HL-60/S4 treated with phorbol 12-myristate 13-acetate at 8.2 ng/mL for 4 days and 3 days (cell line): ENCODE measurements at regions not wholly inside any gene's neighbourhood (a gene's known extent, or its start where the extent isn't known, plus 50 kb on each side); places are given as distances from the start of the nearest gene placed in this dataset.

ENCODE experiments used
- in situ Hi-C: fragments of 300-500 bp; cut with MboI; formaldehyde crosslinking; loops from 2 replicates; pipeline ENCODE4 v1.15.0; 2022; ENCODE audit warnings: low sequenced_read_pairs

DNA sequence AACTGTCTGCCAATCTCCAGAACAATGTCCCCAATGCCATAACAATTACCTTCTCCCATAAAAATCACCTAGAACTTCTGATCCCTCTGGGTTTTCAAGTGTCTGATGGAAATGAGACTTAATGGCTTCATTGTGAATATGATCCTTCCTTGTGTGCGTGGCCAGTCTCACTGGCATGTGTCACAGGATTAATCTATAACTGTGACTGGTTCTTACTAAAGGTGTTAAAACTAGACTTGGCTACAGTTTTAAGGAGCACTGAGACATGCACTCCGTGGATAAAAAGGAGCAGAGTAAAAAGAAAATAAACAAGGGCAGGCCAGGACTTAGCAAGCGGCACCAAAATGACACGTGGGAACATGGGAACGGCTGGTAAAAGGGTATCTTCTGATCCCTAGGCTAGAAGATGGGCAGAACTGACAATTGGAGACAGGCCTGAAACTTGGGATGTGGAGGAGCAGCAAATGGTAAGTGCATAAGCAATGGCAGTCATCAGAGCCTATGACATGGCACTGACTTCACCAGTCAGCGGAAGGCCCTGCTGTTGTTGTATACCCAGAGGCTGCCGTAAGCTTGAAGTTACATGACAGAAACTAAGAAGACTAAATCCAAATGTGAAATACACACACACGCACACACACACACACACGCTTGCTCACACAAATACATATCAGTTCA lies 256.6 kb upstream of the NOCT start:
- in situ Hi-C loops, result no loop called here

DNA sequence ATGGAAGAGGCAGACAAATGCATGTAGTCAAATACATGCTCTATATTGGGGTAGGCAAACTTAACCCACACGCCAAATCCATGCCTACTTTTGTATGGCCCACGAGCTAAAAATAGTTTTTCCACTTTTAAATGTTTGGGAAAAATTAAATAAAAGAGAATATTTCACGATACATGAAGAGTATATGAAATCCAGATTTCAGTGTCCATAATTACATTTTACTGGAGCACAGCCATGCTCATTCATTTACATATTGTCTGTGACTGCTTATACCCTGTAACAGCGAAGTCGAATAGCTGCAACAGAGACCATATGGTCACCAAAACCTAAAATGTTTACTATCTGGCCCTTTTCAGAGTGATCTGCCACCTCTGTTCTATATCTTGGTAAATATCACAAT lies 257.4 kb upstream of the NOCT start:
- in situ Hi-C loops, result no loop called here

DNA sequence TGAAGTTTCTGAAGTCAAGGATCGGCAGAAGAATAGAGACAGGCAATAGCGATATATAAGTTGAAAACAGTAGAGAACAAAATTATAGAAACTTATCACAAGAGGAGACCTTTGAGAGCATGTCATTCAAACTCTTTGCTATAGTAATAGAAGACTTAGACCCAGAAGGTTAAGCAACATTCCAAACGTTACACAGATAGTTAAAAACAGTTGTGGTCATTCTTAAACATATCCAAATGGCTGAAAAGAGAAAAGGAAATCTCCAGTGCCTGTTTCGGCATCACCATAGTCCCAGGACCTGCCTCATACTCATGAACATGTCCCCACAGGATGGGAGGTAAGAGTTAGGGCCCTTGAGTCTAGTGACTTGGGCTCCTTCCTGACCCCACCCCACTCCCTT lies 258.1 kb upstream of the NOCT start:
- in situ Hi-C loops, result no loop called here

DNA sequence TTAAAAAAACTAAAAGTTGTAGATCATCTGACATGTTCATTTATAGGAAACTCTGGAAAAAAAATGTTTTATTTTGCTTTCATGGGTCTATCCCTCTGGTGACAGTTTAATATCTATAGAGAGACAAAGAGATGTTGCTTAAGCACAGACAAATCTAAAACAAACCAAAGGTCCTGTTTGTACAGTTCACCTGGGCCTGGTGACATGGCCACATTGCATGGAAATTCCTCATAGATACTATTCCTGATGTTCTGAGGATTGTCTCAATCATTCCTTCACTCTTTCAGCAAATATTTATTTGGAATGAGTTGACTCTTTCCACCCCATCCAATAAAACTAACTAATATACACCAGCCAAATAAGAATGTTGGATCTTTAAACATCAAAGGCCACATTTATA lies 259.1 kb upstream of the NOCT start:
- in situ Hi-C loops, result no loop called here

DNA sequence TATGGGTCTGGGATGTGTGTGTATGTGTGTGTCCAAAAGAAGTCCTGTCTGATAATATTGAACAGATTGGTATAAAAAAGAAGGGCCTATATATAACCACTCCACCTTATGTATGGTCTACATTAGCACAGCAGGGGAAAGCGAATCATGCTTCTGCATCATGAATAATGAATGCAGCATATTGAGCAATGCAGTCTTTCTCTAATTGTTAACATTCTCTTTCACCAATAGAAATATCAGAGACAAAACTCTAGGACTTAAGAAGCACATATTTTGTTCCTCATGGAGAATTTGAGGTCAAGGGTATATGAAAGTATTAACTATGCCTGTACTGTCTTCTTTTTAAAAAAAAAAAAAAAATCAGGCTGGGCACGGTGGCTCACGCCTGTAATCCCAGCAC lies 264.3 kb upstream of the NOCT start:
- in situ Hi-C loops, result no loop called here

DNA sequence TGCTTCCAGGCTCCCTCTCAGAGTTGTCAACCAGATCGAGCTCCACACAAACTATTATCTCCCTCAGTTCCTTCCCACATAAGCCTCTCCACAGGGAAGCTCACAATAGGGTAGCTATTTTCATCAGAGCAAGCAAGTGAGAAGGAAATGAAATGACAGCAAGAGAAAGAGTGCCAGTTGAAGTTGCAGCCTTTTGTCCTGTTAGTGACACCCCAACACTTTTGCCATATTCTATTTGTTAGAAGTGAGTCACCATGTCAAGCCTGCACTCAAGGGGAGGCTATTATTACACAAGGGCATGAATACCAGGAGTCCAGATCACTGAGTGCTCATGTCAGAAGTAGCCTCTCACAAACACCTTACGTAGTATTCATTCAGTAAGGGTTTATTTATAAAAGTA lies 266.3 kb upstream of the NOCT start:
- in situ Hi-C loops, result no loop called here

DNA sequence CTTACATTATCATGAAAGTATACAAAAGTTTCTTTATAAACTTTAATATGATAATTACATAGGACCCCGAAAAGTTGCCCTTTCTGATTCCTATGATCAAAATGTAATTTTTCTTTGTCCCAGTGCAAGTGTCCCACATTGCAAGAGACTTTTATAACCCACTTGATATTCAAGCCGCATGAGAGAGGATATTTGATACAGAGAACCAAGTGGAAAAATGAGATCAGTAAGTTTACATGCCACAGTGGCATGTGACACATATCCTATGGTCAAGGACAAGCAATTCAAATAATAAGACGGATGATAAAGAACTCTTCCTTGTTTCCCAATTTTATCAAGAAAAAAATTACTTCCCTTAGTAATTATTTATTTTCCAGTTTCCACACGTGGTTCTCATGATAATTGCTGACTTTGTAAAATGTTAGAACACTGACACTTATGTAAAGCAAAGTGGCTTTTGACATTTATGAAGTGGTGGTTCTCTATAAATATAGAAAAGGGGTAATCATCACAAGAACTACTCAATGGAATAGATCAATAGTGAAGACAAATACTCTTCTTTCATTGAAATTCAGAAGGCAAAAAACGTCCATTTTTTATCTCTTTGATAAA lies 273.7 kb upstream of the NOCT start:
- in situ Hi-C loops, result no loop called here

DNA sequence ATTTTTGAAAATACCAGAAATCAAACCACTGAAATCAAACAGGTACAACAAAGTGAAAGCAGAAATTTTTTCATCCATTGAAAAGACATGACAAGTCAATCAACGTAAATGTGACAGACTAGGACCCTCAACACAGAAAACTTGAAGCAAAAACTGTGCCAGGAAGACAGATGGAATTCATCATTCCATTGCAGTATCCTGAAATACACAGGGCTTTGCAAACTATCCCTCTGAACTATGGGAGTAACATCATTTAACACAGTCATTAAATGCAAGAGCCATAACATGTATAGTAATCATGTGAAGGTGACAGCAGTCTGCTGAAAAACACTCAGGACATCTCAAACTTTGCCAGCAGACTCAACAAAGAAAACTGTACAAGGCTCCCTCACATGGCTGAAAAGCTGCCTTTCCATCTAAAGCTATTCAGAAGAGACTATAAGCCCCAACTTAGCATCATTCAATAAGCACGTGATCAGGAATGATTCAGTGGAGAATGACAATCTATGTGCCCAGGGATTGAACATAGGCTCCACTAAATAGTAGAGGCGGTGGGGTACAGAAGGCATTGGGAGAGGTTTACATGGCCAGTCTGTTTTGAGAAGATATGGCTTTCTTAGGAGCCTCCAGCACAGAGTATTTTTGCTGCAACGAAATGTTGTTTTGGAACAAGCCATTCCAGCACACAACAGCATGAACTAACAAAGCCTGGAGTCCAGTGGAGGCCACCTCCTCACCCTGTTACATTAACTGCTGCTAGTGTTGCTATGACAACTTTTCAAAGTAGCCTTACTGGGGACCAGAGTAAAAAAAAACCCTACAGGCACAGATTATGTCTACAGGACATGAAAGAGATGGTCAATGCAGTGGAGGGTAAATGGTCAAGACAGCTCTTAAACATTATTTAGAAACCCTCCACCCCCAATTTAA lies 274.5 kb upstream of the NOCT start:
- in situ Hi-C loops, result no loop called here

DNA sequence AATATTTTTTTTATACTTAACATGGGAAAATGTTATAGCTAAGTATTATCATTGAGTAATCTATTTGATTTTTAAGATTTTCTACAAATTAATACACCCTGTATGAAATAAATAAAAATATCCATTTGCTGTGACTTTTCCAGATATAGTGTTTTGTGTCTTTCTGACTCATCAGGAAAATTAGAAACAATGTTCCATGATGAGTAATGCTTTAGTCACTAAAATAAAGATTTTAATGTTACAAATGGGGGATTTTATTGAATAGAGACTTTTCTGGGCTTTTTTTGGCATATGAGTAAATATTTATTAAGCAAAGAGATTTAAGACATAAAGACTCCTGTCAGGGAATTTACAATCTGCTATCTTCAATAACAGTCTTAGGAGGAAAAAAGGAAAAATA lies 279.2 kb upstream of the NOCT start:
- in situ Hi-C loops, result no loop called here

DNA sequence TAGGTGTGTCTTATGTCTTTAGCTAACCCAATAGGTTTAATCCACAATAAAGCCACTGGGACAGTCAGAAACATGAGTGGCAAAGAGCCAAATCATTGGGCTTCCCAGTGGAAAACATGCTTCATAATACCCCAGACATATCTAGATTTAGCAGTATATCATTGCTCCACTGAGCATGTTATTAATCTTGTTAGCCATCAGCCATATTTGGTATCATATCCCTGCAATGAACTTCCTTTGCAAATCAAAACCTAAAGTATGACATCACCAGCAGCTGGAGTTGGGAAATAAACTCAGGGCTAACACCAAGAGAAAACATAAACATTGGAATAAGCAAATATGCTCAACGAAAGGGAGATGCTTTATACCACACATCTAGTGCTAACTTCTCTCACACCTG lies 280.8 kb upstream of the NOCT start:
- in situ Hi-C loops, result no loop called here

DNA sequence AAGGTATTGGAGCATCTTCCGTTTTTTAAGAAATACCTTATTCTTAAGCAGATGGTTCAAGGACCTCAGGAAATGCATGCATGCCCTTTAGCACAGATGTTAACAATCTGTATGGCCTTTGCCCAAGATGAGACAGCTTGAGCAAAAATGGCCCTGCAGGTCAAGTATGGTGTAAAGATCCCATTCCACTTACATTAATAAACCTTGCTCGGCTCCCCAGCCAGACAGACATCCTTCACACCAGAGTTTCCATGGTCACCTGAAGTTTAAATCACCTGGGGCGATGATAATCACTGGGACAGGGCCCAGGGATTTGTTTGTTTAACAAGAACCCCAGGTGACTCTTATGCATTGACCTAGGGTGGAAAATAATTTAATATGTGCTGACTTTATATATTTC lies 287.0 kb upstream of the NOCT start:
- in situ Hi-C loops, result no loop called here

DNA sequence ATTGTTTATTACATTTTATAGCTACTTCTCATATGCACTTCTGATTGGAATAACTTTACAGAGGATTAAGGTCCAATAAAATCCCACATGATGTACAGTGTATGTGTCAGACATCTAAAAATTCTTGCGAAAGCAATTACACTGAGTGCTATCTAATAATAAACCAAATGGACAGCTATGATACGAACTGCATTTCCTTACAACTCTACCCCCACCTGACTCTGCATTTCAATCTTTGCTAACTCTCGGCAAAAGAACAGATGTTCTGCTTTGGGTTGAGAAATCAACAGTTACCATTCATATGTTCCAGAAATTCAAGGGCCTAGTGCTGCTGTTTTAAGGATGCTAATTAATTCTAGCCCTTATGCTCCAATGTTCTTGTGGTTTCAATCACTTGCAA lies 287.9 kb upstream of the NOCT start:
- in situ Hi-C loops, result no loop called here

DNA sequence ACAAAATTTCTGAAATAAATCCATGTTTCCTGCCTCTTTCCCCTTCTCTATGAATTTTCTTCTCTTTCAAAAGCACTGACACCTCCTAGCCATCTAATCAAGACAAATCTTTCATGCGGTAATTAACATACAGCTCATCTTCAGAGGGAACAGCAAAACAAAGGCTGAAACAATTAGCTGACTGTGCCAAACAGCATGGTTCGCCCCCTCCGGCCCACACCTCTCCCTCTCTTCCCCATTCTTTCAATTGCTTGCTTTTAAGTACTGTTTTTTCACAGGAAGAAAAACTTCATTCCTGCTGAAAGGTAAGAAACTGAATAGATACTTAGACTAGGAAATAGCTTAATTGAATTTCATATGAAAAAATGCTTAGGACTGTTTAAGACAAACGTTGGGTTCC lies 291.1 kb upstream of the NOCT start:
- in situ Hi-C loops, result no loop called here

DNA sequence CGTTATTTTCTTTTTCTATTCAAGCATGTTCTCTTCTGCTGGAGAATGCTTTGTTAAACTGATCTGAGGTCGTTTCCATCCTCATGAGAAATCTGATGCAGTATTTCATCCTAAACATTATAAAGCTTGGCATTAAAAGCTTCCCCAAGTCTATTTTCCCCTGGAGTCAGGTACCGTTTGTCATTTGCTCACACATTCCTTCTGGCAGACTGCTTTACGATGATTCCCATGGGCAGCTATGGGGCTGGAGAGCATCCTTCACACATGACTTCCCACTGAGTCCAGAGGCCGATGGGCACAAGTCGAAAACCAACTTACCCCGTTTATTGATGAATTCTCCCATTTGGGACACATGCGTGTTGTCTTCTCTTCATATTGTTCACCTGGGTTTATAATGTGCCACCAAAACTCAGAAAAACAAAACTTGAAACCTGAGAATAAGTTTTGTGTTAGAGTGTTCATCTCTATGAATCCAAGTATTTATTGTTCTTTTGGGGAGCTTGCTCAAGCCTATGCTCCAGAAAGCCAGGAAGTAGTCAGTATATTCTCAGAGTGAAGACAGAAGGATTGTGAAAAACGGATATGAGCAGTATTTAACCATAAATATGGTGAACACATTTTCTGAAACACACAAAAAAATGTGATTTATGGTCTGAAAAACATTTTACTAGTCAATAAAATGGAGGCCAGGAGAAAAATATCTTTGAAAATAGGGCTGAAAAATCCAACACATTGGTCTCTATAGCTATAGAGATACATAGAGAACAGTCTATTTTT lies 298.8 kb upstream of the NOCT start:
- in situ Hi-C loops, result no loop called here

DNA sequence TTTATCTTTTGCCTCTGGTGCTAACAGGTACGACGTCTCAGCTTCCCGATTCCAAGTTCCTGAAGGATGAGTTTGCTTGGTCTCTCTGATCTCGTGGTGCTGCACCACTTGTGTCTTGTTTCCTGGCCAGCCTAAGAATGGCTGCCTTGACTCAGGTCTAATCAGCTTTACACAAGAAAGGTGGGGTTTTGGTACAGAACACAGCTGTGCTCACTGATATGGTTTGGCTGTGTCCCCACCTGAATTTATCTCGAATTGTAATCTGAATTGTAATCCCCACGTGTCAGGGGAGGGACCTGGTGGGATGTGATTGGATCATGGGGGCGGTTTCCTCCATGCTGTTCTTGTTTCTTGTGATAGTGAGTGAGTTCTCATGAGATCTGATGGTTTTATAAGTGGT lies 305.3 kb upstream of the NOCT start:
- in situ Hi-C loops, result no loop called here

DNA sequence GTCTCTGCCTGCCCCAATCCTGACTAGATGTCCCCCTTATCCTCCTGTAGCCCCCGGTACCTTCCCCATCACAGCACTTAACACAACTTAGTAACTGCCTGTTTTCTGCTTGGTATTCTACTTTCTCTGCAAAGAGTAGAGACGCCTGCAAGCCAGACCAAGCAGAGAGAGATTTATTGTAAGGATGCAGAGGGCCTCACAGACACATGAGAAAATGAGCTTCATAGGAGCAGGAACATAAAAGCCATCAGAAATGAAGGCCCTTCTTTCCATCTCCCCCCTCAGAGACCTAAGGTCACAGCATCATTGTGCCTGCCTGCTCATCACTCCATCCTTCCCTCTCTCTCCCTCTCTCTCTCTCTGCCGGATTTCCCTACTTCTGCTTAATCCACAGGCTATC lies 305.7 kb upstream of the NOCT start:
- in situ Hi-C loops, result no loop called here

DNA sequence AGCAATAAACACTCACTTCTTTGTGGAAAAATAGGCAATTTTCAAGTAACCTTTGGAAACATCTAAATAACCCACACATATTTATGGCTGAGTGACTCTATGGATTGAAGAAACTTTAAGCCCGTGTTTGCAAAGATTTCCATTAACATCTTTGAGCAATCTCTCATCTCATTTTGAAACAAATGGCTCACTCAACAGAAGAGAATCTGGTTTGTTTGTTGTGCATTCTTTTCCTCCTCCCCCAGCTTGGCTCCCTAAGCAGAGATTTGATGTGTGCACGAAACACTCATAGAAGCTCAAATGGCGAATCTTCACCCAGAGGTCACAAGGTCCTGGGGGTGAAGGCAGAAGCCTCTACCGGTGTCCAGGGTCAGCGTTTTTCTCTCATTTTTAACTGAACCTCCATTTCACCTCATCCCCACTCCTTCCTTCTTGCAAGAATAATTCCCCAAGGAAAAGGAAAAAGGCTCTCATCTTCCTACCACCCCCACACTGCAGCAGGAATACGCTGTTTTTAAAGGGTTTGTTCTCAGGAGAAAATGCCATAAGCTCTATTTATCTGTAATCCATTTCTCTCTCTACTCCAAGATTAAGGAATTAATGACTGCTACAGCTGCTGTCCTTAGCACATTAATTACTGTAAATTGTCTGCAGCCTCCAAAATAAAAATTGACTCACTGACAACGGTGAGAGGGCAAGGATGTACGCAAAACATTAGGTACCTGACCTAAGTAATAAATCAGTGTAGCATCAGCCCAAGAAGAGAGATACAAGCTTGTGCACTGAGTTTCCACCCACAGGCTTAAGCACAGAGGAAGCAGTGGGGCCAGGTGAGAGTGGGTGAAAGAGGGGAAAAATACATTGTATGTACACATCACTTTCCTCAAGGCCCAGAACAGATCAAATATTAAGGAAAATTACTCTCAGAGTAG lies 307.6 kb upstream of the NOCT start:
- in situ Hi-C loops, result no loop called here

DNA sequence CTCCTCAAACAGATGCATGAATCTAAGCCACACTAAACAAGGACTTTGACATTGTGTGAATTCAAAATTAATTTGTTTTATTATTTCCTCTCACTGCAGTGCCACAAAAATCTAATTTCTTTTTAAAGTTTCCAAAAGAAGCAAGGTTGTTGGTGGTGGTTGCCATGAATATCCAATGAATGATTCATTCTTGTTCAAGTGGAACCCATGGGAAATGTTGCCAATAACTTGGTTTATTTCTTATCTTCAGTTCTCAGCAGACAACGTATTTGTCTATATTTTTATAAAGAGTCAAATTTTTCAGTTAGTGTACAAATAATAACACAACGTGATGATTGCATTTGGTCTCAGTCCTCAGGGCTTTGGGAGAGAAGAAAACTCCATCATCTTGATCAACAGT lies 309.4 kb upstream of the NOCT start:
- in situ Hi-C loops, result no loop called here

DNA sequence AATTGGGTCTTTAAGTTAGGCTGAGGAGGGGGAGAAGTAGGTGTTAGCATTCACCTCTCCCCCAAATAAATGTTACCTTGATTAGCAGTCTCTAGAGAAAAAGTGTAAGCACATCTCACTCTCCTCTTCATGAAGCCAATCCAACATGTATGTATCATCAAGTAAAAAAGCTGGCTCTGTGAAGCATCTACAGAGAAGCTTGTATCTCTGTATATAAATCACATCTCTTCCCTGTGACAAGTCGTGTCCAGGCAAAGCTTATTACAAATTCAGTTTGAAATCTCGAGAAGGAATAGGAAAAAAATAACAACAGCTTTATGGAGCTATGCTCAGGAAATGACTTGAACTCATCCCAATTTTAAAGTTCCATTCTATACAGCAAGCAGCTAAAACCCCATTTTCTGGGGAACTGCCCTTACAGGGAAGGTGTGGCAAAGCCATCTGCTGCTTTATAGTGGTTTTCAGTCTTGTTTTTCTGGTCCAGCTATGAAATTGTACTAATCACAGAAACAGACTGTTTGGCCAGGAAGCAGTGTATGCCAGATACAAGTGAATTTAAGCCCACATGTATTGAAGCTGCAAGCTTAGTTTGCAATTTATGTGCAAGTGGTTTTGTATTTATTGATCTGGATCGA lies 313.3 kb upstream of the NOCT start:
- in situ Hi-C loops, result no loop called here

DNA sequence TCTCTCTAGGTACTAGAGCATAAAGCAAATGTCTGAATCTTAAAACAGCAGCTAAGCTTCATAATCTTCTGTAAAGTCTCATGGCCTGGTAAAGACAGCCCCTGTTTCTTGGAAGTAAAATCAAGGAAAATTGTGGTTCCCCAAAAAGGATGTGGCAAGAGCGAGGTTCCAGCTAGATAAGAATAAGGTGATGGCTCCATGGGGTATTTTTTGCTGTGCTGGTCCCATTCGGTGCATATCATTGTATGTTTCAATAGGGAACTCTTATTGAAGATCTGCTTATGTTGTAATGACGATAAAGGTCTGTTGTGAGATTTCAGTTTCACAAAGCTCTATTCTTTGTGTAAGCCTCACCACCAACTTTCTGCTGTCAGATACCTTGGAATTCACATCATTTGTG lies 316.9 kb upstream of the NOCT start:
- in situ Hi-C loops, result loop anchor here (25.0 kb wide), 1 partner anchor 661 kb away; no protein-coding TSS in a partner anchor
